ENCODE measurements at regions not wholly inside any gene's neighbourhood (a gene's known extent, or its start where the extent isn't known, plus 50 kb on each side); places are given as distances from the start of the nearest gene placed in this dataset.

- no peak for TF ChIP-seq ZNF670 (CRISPR knock-in tag; IDR thresholded peaks at IDR 0.05; ENCODE audit: borderline replicate concordance)
- TF ChIP-seq MIXL1 (CRISPR knock-in tag; IDR thresholded peaks at IDR 0.05) = no peak
- no peak for TF ChIP-seq HES4 (CRISPR knock-in tag; IDR thresholded peaks at IDR 0.05; ENCODE audit: borderline replicate concordance)
- TF ChIP-seq NFE2L1 (CRISPR knock-in tag; IDR thresholded peaks at IDR 0.05; ENCODE audit: borderline replicate concordance) = no peak
- TF ChIP-seq SMAD3 (CRISPR knock-in tag; IDR thresholded peaks at IDR 0.05) = no peak
- no peak for TF ChIP-seq CTCF (CRISPR knock-in tag; IDR thresholded peaks at IDR 0.05)
- no peak for TF ChIP-seq USF2 (IDR thresholded peaks at IDR 0.05; ENCODE audit: low read depth, low read length)
- no peak for TF ChIP-seq USF2 (CRISPR knock-in tag; IDR thresholded peaks at IDR 0.05; ENCODE audit: borderline replicate concordance)
- no peak for TF ChIP-seq ATF7-NPFF (CRISPR knock-in tag; IDR thresholded peaks at IDR 0.05; ENCODE audit: low read depth)
- no peak for TF ChIP-seq ZFP1 (CRISPR knock-in tag; IDR thresholded peaks at IDR 0.05)
- TF ChIP-seq RAD21 (CRISPR knock-in tag; IDR thresholded peaks at IDR 0.05) = no peak
- TF ChIP-seq RNF2 (conservative IDR thresholded peaks at IDR 0.05; ENCODE audit: low read depth) = no peak
- no peak for TF ChIP-seq NCOA2 (CRISPR knock-in tag; IDR thresholded peaks at IDR 0.05)
- TF ChIP-seq FOSL2 (CRISPR knock-in tag; IDR thresholded peaks at IDR 0.05) = no peak
Observed at GRCh38 chr9:13331320-13331719, 51.8 kb upstream of the MPDZ start.
